Stimulated activated CD4-positive, alpha-beta T cell treated with anti-CD3 and anti-CD28 coated beads, Interleukin-15, amount 100 ng/mL, for 24 hours (primary cell): ENCODE measurements at regions not wholly inside any gene's neighbourhood (a gene's known extent, or its start where the extent isn't known, plus 50 kb on each side); places are given as distances from the start of the nearest gene placed in this dataset.

Experiments
- DNase-seq: peaks from one replicate; pipeline ENCODE4 v3.0.0-alpha.2; 2020

DNA sequence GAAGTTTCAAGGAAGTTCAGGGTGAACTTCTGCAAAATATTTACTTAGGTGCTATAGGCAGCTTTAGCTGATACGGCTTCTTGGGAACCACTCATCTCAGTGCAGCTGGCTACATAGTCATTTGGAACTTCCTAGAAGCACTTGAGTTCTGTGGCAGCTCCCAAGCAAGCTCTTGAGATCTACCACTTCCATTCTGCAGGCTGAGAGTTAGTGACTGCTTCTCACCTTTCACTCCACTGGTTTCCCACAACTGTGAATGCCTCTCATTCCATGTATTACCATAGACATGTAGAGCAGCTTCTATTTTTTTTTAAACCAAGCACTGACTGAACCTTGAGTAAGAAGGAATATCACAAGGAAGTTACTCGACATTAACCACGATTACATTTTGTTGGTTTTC, 994.1 kb upstream of the ACVR2A start:
- DNase-seq: no peak

DNA sequence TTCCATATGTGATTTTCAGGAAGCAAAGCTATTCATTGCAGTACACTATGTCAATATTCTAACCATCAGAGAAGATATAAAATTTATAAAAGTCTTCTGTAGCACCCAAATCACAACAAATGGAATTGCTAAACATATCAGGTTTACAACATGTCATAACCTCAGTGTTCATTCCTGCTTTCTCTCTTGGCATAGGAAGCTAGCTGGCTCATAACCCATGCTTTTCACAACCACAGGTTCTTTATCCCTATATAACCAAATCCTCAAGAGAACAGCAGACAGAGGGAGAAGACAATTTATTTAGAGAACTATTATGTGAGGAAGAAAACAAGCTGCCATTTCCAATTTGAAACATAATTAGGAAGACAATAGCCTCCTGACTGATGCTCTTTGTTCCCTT, 997.0 kb upstream of the ACVR2A start:
- no peak for DNase-seq

DNA sequence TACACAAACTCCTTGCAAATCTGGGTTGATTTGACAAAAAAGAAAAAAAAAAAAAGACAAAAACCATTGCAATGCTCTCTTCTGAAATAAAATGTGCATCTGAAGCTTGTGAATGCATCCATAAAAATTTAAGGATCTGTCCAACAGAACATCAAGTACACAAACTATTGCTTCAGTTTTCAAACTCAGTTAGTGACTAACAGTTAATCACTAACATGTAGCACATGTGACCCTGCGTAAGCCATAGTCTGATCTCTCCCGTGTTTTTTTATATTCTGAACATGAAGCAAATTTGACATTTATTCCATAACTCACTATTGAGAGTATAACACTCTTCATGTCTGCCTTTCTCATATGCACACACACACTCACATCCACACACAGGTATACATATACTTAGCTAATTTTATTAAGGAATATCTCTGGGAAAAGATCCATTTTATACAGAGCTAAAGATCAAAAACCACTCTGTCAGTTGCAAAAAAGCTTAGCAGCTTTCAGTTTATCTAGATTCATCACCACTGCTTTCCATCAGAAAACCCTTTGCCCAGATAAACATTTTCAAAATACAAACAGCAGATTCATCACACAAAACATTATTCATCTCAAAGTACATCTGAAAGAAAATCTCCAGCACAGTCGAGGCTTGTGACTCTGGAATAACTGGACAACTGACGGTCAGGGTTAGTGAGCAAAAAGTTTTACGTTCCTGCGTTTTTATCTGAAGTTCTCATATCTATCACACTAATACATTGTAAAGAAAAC, 1000.4 kb upstream of the ACVR2A start:
- no peak for DNase-seq

DNA sequence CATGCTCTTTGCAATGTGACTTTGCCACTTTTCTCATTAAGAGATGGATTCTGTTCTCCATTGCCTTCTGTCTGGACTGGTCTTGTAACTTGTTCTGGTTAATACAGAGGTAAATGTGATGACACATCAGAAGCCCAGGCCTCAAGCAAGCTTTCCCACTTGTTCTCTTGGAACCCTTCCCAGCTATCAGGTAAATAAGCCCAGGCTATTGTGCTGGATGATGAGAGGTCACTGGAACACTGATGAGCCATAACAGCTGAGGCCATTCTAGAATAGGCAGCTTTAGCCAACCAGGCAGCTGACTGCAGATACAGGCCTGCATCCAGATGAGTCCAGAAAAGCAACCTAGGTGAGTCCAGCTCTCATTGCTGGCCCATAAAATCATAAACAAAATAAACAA, 1007.0 kb upstream of the ACVR2A start:
- no peak for DNase-seq

DNA sequence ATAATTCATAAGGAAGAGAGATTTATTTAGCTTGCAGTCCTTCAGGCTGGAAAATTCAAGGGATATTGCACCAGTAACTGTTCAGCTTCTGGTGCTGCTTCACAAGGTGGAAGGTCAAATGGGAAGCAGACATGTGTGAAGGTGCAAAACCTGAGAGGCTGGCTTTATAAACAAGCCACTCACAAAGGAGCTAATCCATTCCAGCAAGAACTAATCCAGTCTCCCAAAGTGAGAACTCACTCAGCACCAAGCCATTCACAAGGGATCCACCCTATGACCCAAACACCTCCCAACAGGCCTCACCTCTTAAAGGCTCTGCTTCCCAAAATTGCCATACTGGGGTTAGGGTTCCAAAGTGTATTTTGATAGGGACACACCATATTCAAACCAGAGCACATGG, 1018.4 kb upstream of the ACVR2A start:
- no peak for DNase-seq

DNA sequence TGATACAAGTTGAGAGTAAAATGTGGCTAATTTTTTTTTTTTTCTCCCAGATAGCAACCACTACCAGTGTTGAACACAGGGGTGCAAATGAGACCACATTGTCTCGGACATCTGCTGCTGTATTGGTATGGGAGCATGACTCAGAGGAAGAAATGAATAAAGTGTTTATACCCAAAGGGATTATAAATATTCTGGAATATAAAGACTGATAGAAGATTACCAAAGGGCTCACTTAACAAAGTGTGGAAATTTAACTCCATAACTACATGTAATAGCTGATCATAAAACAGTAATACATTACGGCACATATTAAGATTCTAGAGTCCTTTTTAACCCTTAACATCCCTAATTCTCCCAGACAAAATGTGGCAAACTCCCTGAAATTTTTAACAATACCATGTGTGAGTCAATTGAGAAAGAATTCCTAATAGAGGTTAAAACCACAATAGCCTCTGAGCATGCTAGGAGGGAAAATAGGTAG, 1023.0 kb upstream of the ACVR2A start:
- DNase-seq: no peak

DNA sequence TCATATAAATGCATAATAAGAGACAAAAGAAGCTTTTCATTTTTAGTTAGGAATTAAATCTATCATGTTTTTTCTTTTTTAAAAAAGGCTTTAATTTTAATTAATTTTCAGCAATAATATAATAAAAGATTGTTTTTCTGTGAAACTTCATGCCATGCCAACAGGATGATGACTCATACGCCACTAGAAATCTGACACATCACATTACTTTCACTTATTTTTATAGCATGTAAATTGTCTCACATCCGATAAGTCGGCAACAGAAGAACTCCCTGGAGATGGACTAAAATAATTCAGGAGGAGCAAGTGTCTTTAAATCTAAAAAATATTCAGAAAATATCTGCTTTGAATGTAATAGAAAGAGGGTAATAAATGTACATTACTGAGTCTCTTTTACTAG, 1024.2 kb upstream of the ACVR2A start:
- DNase-seq: no peak

DNA sequence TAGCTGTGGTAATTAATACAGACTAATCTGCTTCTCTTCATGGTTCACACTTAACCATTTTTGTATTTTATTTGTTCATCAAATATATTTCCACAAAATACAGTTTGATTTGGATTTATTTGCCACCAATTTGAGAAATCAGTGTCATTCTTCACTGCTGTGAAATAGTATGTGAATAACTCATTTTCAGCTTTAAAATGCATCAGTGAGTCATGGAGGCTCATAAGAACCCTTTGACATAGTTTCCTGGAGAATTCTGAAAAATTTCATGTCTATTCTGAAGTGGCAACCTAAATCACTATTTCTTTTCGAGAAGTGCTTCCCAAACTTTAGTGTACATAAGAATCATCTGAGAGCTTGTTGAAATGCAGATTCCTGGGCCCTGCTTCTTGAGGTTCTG, 1026.7 kb upstream of the ACVR2A start:
- no peak for DNase-seq

DNA sequence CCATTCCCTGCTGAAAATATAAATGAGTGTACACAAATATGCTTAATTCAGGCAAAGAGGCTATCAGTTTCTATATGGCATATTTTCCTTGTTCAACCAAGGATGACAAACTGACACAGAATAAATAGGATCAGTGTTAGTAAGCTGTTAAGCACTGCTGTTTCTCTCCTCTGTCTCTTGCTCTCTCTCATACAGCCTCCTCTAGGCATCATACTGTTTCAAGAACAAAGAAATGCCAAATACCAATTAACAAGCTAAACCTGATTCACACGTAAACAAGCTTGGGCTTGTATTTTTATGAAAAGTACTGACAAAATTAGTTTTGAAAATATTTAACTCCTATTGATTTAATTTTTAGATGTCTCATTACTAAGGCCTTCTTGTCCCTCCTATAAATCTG, 1027.2 kb upstream of the ACVR2A start:
- DNase-seq: no peak

DNA sequence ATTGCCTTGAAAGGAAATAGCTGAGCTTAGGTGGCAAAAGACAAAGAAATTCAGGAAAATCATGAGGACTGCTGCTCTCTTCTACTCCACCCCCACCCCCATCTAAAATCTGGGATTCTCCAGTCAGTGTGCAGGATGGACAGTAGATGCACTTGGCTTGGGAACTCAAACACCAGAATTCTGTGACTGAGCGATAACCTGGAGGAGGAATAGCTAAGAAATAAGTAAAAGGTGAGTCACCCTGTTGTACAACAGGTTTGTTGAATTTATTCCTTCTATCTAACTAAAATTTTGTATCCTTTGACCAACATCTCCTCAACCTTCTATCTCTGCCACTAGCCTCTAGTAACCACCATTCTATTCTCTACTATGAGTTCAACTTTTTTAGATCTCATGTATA, 1029.9 kb upstream of the ACVR2A start:
- DNase-seq: no peak

DNA sequence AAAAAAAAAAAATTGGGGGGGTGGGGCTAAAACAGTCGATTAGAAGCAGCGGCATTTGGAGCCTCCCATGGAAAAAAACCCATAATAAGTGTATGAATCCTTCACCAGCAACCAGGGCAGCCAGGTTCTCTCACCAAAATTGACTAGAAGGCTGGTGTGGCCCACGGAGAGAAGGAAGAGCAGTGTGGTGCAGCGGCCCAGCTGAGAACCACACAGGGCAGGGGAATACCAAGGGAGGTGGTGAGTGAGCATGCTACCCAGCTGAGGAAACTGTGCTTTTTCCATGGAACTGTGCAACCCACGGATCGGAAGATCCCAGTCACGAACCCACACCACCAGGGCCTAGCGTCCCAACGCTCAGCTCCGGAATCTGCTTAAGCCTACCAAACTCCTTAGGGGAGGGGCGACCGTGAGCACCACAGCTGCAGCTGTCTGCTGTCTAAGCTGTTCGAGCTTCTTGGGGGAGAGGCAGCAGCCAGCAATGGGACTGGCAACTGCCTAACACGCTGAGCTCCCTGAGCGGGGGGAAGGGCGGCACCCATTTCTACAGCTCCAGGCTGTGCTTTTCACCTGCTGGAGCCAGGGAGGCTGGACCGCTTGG, 1037.2 kb upstream of the ACVR2A start:
- DNase-seq: no peak

DNA sequence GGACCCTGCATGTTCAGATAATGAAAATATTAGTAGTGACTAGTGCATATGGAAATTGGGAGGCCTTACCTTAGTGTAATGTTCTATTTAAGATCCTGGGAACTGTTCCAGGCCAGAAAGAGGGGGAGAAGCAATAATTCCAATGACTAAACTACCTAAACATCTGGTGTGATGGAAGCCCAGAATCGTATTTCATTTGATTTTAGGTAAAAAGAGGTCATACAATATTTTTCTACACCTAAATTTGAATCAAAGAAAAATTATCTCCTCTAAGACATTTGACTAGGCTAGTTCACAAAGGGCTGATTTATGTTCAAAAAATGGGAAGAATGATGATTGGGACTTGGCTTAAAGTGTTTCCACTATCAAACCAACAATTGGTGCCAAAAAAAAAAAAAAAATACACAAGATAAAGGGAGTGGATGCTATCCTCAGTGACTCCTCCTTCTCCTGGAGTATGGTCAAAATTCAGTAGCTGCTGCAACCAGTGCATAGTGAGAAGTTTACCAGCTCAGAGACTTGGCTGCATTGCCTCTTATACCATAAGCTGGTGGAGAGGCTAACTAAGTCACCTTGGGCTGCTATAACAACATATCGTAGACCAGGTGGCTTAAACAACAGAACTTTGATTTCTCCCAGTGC, 1038.3 kb upstream of the ACVR2A start:
- DNase-seq: no peak

DNA sequence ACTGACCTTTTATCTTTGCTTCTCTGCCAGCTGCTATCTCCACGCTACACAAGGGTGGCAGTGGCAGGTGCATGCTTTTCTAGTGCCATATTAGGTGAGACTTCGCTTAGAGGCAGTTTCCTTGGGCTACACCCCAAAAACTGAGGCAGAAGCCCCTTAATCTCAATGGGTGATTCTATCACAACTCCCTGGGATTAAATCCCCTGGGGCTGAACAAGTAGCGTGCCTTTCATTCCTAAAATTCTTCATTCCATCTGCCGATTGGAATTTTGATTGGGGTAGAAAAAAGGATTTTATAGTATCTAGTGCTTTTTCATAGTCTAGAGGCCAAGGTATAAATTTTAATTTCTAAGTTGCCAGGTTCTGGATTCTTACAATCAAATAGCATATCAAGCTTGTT, 1040.5 kb upstream of the ACVR2A start:
- DNase-seq: no peak

DNA sequence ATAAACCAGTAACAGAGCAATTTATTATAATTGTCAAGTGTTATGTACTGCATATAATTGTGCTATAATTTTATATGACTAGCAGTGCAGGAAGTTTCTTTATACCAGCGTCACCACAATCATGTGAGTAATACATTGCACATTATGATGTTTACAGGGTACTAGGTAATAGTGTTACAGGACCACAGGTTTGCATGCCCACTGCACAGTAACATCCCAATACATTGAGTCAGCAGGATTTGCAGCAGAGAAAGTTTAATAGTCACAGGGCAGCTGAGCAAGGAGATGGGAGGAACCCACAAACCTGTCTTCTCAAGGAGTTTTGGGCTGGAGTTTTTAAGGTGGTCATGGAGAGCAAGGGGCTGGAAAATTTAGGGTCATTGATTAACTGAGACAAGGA, 1042.9 kb upstream of the ACVR2A start:
- DNase-seq: no peak

DNA sequence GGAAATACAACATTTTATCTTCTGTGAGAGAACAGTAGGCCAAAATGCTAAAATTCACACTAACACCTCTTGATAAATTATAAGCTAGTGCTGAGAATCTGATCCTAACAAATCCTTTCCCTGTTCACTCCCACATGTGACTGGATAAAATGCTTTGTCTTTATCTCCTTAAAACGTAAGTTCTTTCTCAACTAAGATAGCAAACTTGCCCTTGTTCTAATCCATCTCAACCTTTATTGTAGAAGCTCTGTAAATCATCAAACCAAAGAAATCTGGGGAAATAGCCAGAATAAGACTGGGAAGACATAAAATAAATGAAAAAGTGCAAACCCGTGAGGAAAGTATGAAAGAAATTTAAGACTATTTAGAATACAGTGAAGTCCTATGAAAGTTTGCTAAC, 1058.4 kb upstream of the ACVR2A start:
- no peak for DNase-seq

DNA sequence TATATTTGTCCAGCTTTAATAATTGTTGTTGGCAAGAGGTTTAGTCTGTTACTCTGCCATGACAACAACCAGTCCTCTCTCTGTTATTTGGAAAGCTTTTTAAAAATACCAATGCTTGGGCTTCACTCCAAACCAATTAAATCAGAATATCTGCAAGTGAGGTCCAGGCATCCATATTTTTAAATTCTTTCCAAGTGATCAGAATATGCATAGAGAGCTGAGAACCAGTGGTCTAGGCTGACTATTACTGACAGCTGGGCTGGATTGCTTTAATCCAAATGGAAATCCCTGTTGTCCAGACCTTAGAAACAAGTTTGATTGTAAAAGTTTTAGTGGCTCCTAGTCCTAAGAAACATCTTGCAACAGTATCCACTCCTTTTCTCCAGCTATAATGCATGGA, 1059.7 kb upstream of the ACVR2A start:
- no peak for DNase-seq

DNA sequence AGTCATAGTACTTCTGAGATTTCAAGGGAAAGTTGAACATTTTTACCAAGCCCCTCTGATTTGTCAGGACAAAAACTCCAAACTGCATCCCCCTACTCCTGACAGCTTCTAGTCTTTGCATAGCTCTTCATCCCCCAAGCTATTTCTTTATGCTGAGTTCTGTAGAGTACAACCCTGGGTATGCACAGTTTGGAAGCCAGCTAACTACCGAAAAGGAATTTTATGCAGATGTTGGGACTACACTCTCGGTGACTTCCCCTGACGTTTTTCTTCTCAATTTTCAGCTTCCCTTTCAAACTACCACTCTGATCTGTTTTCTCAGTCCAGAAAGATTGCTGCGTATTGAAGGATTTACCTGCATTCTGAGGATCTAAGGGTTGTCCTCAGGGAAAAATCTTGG, 1060.2 kb upstream of the ACVR2A start:
- DNase-seq: no peak

DNA sequence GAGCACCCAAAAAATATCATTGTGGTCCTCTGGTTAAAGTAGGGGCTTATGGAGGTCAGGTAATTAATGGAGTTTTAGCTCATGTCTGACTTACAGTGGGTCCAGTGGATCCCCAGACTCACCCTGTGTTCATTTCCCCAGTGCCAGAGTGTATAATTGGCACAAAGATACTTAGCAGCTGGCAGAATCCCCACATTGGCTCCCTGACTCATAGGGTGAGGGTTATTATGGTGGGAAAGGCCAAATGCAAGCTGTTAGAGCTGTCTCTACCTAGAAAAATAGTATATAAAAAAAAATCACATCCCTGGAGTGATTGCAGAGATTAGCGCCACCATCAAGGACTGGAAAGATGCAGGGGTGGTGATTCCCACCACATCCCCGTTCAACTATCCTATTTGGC, 1067.6 kb upstream of the ACVR2A start:
- DNase-seq: no peak

DNA sequence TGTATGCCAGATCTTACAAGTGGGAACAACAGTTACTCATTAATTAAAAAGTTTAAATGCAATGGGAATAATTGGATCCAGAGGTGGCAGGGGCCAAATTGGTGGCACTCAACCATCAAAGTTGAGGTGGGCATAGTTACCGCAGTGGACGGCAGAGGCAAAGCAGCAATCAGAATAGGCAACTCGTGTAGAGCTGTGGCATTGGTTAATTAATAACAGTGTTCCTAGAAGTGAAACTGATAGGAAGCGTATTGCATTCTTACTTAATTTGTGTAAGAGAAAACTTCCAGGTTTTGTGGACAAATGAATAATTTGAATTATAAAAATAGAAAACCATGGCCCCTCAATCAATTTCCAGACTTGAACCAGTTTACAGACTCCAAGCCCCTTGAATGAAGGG, 1068.2 kb upstream of the ACVR2A start:
- DNase-seq: no peak

DNA sequence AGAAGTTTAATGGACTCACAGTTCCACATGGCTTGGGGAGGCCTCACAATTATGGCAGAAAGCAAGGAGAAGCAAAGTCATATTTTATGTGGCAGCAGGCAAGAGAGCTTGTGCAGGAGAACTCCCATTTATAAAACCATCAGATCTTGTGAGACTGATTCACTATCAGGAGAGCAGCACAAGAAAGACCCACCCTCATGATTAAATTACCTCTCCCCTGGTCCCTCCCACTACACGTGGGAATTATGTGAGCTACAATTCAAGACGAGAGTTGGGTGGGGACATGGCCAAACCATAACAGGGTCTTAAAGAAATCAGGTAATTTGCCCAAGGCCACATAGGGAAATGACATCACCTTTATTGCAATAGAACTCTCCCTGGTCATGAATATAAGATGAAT, 1073.3 kb upstream of the ACVR2A start:
- DNase-seq: no peak

DNA sequence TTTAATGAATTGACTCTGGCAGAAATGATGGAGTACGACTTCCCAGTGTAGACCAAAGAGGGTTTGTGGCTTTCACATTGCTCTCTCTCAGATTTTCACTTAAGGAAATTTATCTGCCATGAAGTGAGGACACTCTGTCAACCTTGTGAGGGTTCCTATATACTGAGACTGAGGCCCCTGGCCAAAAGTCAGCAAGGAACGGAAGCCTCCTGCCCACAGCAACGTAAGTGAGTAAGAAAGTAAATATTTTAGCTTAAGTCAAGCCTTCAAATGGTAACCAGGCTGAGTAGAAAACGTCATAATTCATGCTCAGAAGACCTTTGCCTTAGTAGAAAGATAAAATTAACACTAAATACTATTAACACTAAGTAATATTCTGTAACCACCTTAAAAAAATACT, 1080.5 kb upstream of the ACVR2A start:
- no peak for DNase-seq

DNA sequence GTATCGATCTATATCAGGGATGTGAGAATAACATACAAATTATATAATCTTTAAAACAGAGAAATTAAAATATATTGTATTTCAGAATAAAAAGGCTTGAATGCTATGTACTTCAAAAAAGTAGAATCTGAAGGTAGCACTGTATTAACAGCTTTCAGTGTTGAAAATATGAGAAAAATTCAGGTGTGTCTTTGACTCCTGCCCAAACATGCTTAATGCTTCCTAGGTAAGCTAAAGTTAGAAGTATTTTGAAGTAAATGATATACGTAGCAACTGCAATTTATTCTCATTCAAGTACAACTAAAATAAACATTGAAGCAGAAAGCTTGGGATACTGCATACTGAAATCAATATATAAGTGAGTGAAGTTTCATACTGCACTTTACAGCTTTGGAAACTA, 1082.0 kb upstream of the ACVR2A start:
- DNase-seq: no peak

DNA sequence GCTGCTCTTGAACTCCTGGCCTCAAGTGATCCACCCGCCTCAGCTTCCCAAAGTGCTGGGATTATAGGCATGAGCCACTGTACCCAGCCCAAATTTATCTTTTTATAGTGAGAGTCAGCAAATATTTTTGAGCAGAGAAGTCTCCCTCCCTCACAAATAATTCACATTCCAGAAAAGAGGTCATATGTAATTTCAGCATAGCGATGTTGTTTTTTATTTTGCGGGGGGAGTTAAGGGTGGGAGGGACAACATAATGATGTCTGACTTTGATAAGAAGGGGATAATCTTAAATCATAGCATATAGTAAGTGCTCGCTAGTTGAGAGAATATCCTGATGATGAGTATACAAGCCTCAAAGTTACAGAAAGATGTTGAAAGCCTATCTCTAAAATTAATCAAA, 1090.2 kb upstream of the ACVR2A start:
- DNase-seq: no peak

DNA sequence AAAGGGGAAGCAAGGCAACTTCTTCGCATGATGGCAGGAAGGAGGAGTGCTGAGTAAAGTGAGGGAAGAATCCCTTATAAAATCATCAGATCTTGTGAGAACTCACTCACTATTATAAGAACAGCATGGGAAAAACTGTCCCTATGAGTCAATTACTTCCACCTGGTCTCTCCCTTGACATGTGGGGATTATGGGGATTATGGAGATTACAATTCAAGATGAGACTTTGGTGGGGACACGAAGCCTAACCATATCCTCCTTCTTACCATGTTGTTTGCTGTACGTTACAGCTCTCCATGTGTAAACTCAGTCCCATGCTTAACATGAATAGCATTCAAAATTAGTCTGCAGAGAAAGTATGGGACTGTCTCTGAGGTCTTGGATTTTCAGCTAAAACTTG, 1096.8 kb upstream of the ACVR2A start:
- DNase-seq: no peak

DNA sequence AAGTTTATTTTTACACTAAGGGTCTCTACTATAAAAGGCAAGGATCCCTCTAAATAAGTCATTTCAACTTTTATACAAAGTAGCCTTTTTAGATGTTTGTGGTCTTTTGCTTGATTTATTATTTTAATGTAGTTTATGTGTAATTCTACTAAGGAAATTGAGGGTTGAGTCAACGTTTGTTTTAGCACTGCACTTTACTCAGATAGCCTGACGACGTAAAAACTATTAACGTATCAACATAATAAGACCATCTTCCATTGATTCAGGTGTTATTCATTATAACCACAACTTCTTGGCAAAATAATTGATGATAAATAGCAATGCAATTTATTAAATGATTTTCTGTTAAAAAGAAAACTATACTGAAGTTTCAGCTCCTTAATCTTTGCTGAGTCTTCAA, 1103.6 kb upstream of the ACVR2A start:
- no peak for DNase-seq
